ENCODE measurements at regions not wholly inside any gene's neighbourhood (a gene's known extent, or its start where the extent isn't known, plus 50 kb on each side); places are given as distances from the start of the nearest gene placed in this dataset.

- no peak for TF ChIP-seq ZBTB34 (CRISPR knock-in tag; IDR thresholded peaks at IDR 0.05)
- no peak for TF ChIP-seq SRY (CRISPR knock-in tag; IDR thresholded peaks at IDR 0.05)
These were observed 270.4 kb upstream of the PRKCQ start (continued) for GRCh38 chr10:6850452-6850851.

- in situ Hi-C loops (cut with HindIII; ENCODE audit: extremely low pct_ligation_motif_present, low pct_unique_long_range_greater_than_20kb) = no loop called here
- intact Hi-C loops (cut with micrococcal nuclease; ENCODE audit: unreplicated experiment) = no loop called here
- no peak for FAIRE-seq
- no peaks in the 10 kb centered on the region for H3K36me3 ChIP-seq (replicated peaks in 1 of 2; ENCODE audit: control insufficient read depth in 1 of 2, insufficient read depth in 2 of 2, low read length in 2 of 2)
- 34% methylated on average over 3 of the region's 3 CpGs for WGBS (ENCODE audit: low lambda C conversion rate)
- no peaks in the 10 kb centered on the region for H3K79me2 ChIP-seq (ENCODE audit: insufficient read depth, low read length)
- no peak for ATAC-seq
- H3K9me3 ChIP-seq (ENCODE audit: low read length) = no peaks in the 10 kb centered on the region
- DNase-seq (ENCODE audit: low spot score) = no peak
- no peak overlapping the region for H2AFZ ChIP-seq (ENCODE audit: low read length)
- H3K4me1 ChIP-seq (ENCODE audit: insufficient read depth, low read length) = no peaks in the 10 kb centered on the region
- no peaks in the 10 kb centered on the region for H3K27me3 ChIP-seq (ENCODE audit: control insufficient read depth in 1 of 2, insufficient read depth in 2 of 2, low read length in 2 of 2)
- H3K4me3 ChIP-seq (replicated peaks in 1 of 3; ENCODE audit: insufficient read depth in 1 of 3, low read depth in 2 of 3, low read length in 3 of 3) = no peak overlapping the region
- ChIA-PET POLR2A (no interaction called here), CTCF (ENCODE audit: low intra/inter-chr PET ratio, low total read pairs) (no interaction called here)
- no TSS peak for BruUV-seq (replicated peaks)
- H3K27ac ChIP-seq (ENCODE audit: extremely low read length, insufficient read depth, low read length) = no peak overlapping the region
- H3K9ac ChIP-seq (ENCODE audit: insufficient read depth, low read depth, low read length) = no peak overlapping the region
- H4K20me1 ChIP-seq (ENCODE audit: insufficient read depth, low read length) = no peaks in the 10 kb centered on the region
- TF ChIP-seq SMYD3 (CRISPR knock-in tag; IDR thresholded peaks at IDR 0.05) = no peak
- TF ChIP-seq ZNF597 (CRISPR knock-in tag; IDR thresholded peaks at IDR 0.05) = no peak
- TF ChIP-seq ZNF335 (CRISPR knock-in tag; IDR thresholded peaks at IDR 0.05) = no peak
- TF ChIP-seq NCOA1 (CRISPR knock-in tag; IDR thresholded peaks at IDR 0.05) = no peak
- no peak for TF ChIP-seq IRF2 (CRISPR knock-in tag; IDR thresholded peaks at IDR 0.05)
- TF ChIP-seq GATAD2A (CRISPR knock-in tag; IDR thresholded peaks at IDR 0.05) = no peak
- TF ChIP-seq ZNF747 (CRISPR knock-in tag; IDR thresholded peaks at IDR 0.05; ENCODE audit: borderline replicate concordance) = no peak
- no peak for TF ChIP-seq ZNF446 (CRISPR knock-in tag; IDR thresholded peaks at IDR 0.05)
- TF ChIP-seq ZNF329 (CRISPR knock-in tag; IDR thresholded peaks at IDR 0.05; ENCODE audit: low read depth) = no peak
- no peak for TF ChIP-seq ZNF496 (CRISPR knock-in tag; IDR thresholded peaks at IDR 0.05; ENCODE audit: insufficient replicate concordance)
- no peak for TF ChIP-seq ZNF142 (CRISPR knock-in tag; IDR thresholded peaks at IDR 0.05)
- no peak for TF ChIP-seq RARA (CRISPR knock-in tag; IDR thresholded peaks at IDR 0.05)
- H3K4me2 ChIP-seq (ENCODE audit: low read depth, low read length) = no peak overlapping the region
These were observed 267.5 kb upstream of the PRKCQ start for GRCh38 chr10:6847561-6847960.
